Activated T-helper 17 cell treated with anti-CD3 and anti-CD28 coated beads, Interleukin-2, amount 50 U/mL, for 72 hours (primary cell): ENCODE measurements at regions not wholly inside any gene's neighbourhood (a gene's known extent, or its start where the extent isn't known, plus 50 kb on each side); places are given as distances from the start of the nearest gene placed in this dataset.
"Not testable (repeated sequence)": the region's sequence is repeated elsewhere in the genome, so short reads cannot be mapped to it uniquely, and the experiment has no call there.

ENCODE experiments used
- ATAC-seq: fragments of 150-1000 bp; cut with Tn5 transposase; replicated peaks from 2 replicates; pipeline ENCODE4 v1.10.0; 2021; ENCODE audit warnings: mild to moderate bottlenecking, moderate library complexity
- H3K27ac Mint-ChIP-seq: one replicate; pipeline ENCODE4 v1.8.0; 2022; ENCODE audit warnings: mixed read lengths
- H3K27me3 Mint-ChIP-seq: one replicate; pipeline ENCODE4 v1.8.0; 2022; ENCODE audit warnings: mixed read lengths
- H3K36me3 Mint-ChIP-seq: one replicate; pipeline ENCODE4 v1.8.0; 2022; ENCODE audit warnings: low read depth, mild to moderate bottlenecking, mixed read lengths
- H3K4me1 Mint-ChIP-seq: one replicate; pipeline ENCODE4 v1.8.0; 2022; ENCODE audit warnings: mixed read lengths
- H3K4me3 Mint-ChIP-seq: one replicate; pipeline ENCODE4 v1.8.0; 2022; ENCODE audit warnings: mild to moderate bottlenecking, mixed read lengths
- H3K9me3 Mint-ChIP-seq: one replicate; pipeline ENCODE4 v1.8.0; 2022; ENCODE audit warnings: mixed read lengths

- peaks cover 25% of the 10 kb centered on the region for H3K27me3 Mint-ChIP-seq
- not testable (repeated sequence) for ATAC-seq, H3K27ac Mint-ChIP-seq, H3K4me1 Mint-ChIP-seq, H3K9me3 Mint-ChIP-seq, H3K4me3 Mint-ChIP-seq, H3K36me3 Mint-ChIP-seq
Measured at GRCh38 chr2:226456144-226456543, 343.5 kb downstream of the IRS1 start.

GRCh38 chr2:226452768-226453167 is 346.9 kb downstream of the IRS1 start:
- Mint-ChIP-seq H3K27ac (no peak overlapping the region), H3K4me1 (no peaks in the 10 kb centered on the region)
- no peak for ATAC-seq

GRCh38 chr2:226451486-226451885 is 348.1 kb downstream of the IRS1 start:
- Mint-ChIP-seq H3K27me3 (peaks cover 22% of the 10 kb centered on the region), H3K4me3 (no peak overlapping the region), H3K9me3 (peaks cover 6% of the 10 kb centered on the region), H3K36me3 (no peaks in the 10 kb centered on the region), H3K4me1 (no peaks in the 10 kb centered on the region), H3K27ac (no peak overlapping the region)
- ATAC-seq, result no peak

More at GRCh38 chr2:226452768-226453167, 346.9 kb downstream of the IRS1 start:
- Mint-ChIP-seq H3K36me3 (no peaks in the 10 kb centered on the region), H3K27me3 (peaks cover 27% of the 10 kb centered on the region), H3K4me3 (no peak overlapping the region), H3K9me3 (peaks cover 10% of the 10 kb centered on the region)

GRCh38 chr2:226450141-226450540 is 349.5 kb downstream of the IRS1 start:
- ATAC-seq, result no peak
- Mint-ChIP-seq H3K4me3 (no peak overlapping the region), H3K27me3 (peaks cover 13% of the 10 kb centered on the region), H3K27ac (no peak overlapping the region), H3K9me3 (peaks cover 6% of the 10 kb centered on the region), H3K4me1 (no peaks in the 10 kb centered on the region), H3K36me3 (no peaks in the 10 kb centered on the region)

GRCh38 chr2:226447338-226448300 is 352.0 kb downstream of the IRS1 start:
- no peak for ATAC-seq
- peaks cover 11% of the 10 kb centered on the region for H3K27me3 Mint-ChIP-seq
- H3K27ac Mint-ChIP-seq, result no peak overlapping the region
- H3K9me3 Mint-ChIP-seq, result peaks cover 6% of the 10 kb centered on the region
- H3K4me3 Mint-ChIP-seq, result no peak overlapping the region
- H3K36me3 Mint-ChIP-seq, result no peaks in the 10 kb centered on the region
- H3K4me1 Mint-ChIP-seq, result no peaks in the 10 kb centered on the region

GRCh38 chr2:226446406-226447001 is 353.1 kb downstream of the IRS1 start:
- ATAC-seq, result no peak
- Mint-ChIP-seq H3K27ac (no peak overlapping the region), H3K27me3 (peaks cover 7% of the 10 kb centered on the region), H3K4me1 (no peaks in the 10 kb centered on the region), H3K36me3 (no peaks in the 10 kb centered on the region), H3K4me3 (no peak overlapping the region), H3K9me3 (no peaks in the 10 kb centered on the region)

- H3K27ac Mint-ChIP-seq, result no peak overlapping the region
- no peaks in the 10 kb centered on the region for H3K4me1 Mint-ChIP-seq
- no peaks in the 10 kb centered on the region for H3K36me3 Mint-ChIP-seq
- no peaks in the 10 kb centered on the region for H3K9me3 Mint-ChIP-seq
- no peak overlapping the region for H3K4me3 Mint-ChIP-seq
- peaks cover 7% of the 10 kb centered on the region for H3K27me3 Mint-ChIP-seq
- no peak for ATAC-seq
Measured at GRCh38 chr2:226445216-226445861, 354.3 kb downstream of the IRS1 start.

GRCh38 chr2:226443112-226443511 is 356.5 kb downstream of the IRS1 start:
- H3K27ac Mint-ChIP-seq, result no peak overlapping the region
- no peaks in the 10 kb centered on the region for H3K4me1 Mint-ChIP-seq
- ATAC-seq, result no peak
- H3K27me3 Mint-ChIP-seq, result peaks cover 8% of the 10 kb centered on the region
- no peaks in the 10 kb centered on the region for H3K36me3 Mint-ChIP-seq
- no peaks in the 10 kb centered on the region for H3K9me3 Mint-ChIP-seq
- no peak overlapping the region for H3K4me3 Mint-ChIP-seq

GRCh38 chr2:226440127-226440918 is 359.3 kb downstream of the IRS1 start:
- H3K9me3 Mint-ChIP-seq, result no peaks in the 10 kb centered on the region
- no peak for ATAC-seq

GRCh38 chr2:226439337-226439736 is 360.3 kb downstream of the IRS1 start:
- Mint-ChIP-seq H3K36me3 (no peaks in the 10 kb centered on the region), H3K4me3 (no peak overlapping the region), H3K4me1 (no peaks in the 10 kb centered on the region), H3K27ac (no peak overlapping the region), H3K9me3 (no peaks in the 10 kb centered on the region), H3K27me3 (peaks cover 25% of the 10 kb centered on the region)
- ATAC-seq, result no peak

More at GRCh38 chr2:226440127-226440918, 359.3 kb downstream of the IRS1 start:
- H3K36me3 Mint-ChIP-seq, result no peaks in the 10 kb centered on the region
- H3K4me1 Mint-ChIP-seq, result no peaks in the 10 kb centered on the region
- peaks cover 16% of the 10 kb centered on the region for H3K27me3 Mint-ChIP-seq
- no peak overlapping the region for H3K4me3 Mint-ChIP-seq
- H3K27ac Mint-ChIP-seq, result no peak overlapping the region

GRCh38 chr2:226435146-226435545 is 364.5 kb downstream of the IRS1 start:
- Mint-ChIP-seq H3K4me3 (no peak overlapping the region), H3K9me3 (no peaks in the 10 kb centered on the region), H3K27me3 (peaks cover 28% of the 10 kb centered on the region), H3K4me1 (no peaks in the 10 kb centered on the region), H3K27ac (no peak overlapping the region), H3K36me3 (no peaks in the 10 kb centered on the region)
- no peak for ATAC-seq

GRCh38 chr2:226434702-226435101 is 364.9 kb downstream of the IRS1 start:
- H3K27me3 Mint-ChIP-seq, result peaks cover 33% of the 10 kb centered on the region
- ATAC-seq, result no peak

GRCh38 chr2:226431288-226431948 is 368.2 kb downstream of the IRS1 start:
- H3K9me3 Mint-ChIP-seq, result no peaks in the 10 kb centered on the region

More at GRCh38 chr2:226434702-226435101, 364.9 kb downstream of the IRS1 start:
- H3K4me3 Mint-ChIP-seq, result no peak overlapping the region
- no peak overlapping the region for H3K27ac Mint-ChIP-seq
- no peaks in the 10 kb centered on the region for H3K9me3 Mint-ChIP-seq
- H3K36me3 Mint-ChIP-seq, result no peaks in the 10 kb centered on the region
- H3K4me1 Mint-ChIP-seq, result no peaks in the 10 kb centered on the region

GRCh38 chr2:226429476-226429875 is 370.1 kb downstream of the IRS1 start:
- Mint-ChIP-seq H3K36me3 (no peaks in the 10 kb centered on the region), H3K4me3 (no peak overlapping the region), H3K9me3 (no peaks in the 10 kb centered on the region), H3K27me3 (peaks cover 19% of the 10 kb centered on the region), H3K27ac (no peak overlapping the region), H3K4me1 (peaks cover 8% of the 10 kb centered on the region)
- no peak for ATAC-seq

More at GRCh38 chr2:226431288-226431948, 368.2 kb downstream of the IRS1 start:
- Mint-ChIP-seq H3K4me1 (no peaks in the 10 kb centered on the region), H3K4me3 (no peak overlapping the region), H3K27ac (no peak overlapping the region), H3K27me3 (peaks cover 29% of the 10 kb centered on the region), H3K36me3 (no peaks in the 10 kb centered on the region)
- no peak for ATAC-seq
